GM21367 (cell line): ENCODE measurements at regions not wholly inside any gene's neighbourhood (a gene's known extent, or its start where the extent isn't known, plus 50 kb on each side); places are given as distances from the start of the nearest gene placed in this dataset.
"Not testable (repeated sequence)": the region's sequence is repeated elsewhere in the genome, so short reads cannot be mapped to it uniquely, and the experiment has no call there.

Experiments
- ATAC-seq: cut with Tn5 transposase; IDR thresholded peaks from one replicate; pipeline ENCODE4 v1.9.1; 2021; ENCODE audit not compliant: unreplicated experiment

- no peak for ATAC-seq
Measured at GRCh38 chr3:110958313-110959147, 113.1 kb upstream of the NECTIN3 start.

- no peak for ATAC-seq
Measured at GRCh38 chr3:110965976-110966375, 105.6 kb upstream of the NECTIN3 start.

- no peak for ATAC-seq
Measured at GRCh38 chr3:110966966-110967663, 104.5 kb upstream of the NECTIN3 start.

GRCh38 chr3:110968076-110968475 lies 103.5 kb upstream of the NECTIN3 start:
- ATAC-seq = no peak

- ATAC-seq = no peak
Measured at GRCh38 chr3:110969229-110970211, 102.1 kb upstream of the NECTIN3 start.

- no peak for ATAC-seq
Measured at GRCh38 chr3:110971010-110971601, 100.5 kb upstream of the NECTIN3 start.

GRCh38 chr3:110973263-110973895 lies 98.2 kb upstream of the NECTIN3 start:
- ATAC-seq = no peak

GRCh38 chr3:110974902-110975301 lies 96.7 kb upstream of the NECTIN3 start:
- ATAC-seq = no peak

GRCh38 chr3:110984456-110985250 lies 87.0 kb upstream of the NECTIN3 start:
- no peak for ATAC-seq

- no peak for ATAC-seq
Measured at GRCh38 chr3:110989446-110989845, 82.2 kb upstream of the NECTIN3 start.

GRCh38 chr3:110995461-110996231 lies 76.0 kb upstream of the NECTIN3 start:
- ATAC-seq = no peak

- ATAC-seq = not testable (repeated sequence)
Measured at GRCh38 chr3:110998766-110999165, 72.8 kb upstream of the NECTIN3 start.

- not testable (repeated sequence) for ATAC-seq
Measured at GRCh38 chr3:111006485-111006884, 65.1 kb upstream of the NECTIN3 start.

GRCh38 chr3:111012388-111013248 lies 59.0 kb upstream of the NECTIN3 start:
- no peak for ATAC-seq
